GM18519 (cell line): ENCODE measurements at regions not wholly inside any gene's neighbourhood (a gene's known extent, or its start where the extent isn't known, plus 50 kb on each side); places are given as distances from the start of the nearest gene placed in this dataset.

Experiments used
- ATAC-seq: cut with Tn5 transposase; IDR thresholded peaks from one replicate; pipeline ENCODE4 v1.9.1; 2021; ENCODE audit warnings: mild to moderate bottlenecking, moderate library complexity; ENCODE audit not compliant: unreplicated experiment, low FRiP score

DNA sequence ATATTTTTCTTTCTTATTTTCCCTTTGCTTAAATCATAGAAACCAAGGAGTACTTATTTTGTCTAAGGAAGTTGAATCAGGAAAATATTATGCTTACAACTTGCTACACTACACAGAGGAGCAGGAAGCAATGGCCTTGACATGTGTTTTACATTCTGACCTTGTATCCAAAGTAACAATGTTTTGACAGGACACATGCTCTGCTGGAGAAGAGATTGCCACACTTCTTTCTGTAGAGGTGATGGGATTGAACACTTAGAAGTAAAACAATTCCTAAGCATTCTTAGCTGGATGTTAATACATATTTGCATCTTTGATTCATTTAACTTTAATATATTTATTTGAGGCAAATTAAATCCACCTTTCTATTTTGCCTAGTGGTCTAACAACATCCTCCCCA lies 929.1 kb downstream of the DSC3 start:
- ATAC-seq, result no peak

- no peak for ATAC-seq
Measured at GRCh38 chr18:30106356-30106755, 936.2 kb downstream of the DSC3 start.

- ATAC-seq, result no peak
Measured at GRCh38 chr18:30103881-30104280, 938.7 kb downstream of the DSC3 start.

DNA sequence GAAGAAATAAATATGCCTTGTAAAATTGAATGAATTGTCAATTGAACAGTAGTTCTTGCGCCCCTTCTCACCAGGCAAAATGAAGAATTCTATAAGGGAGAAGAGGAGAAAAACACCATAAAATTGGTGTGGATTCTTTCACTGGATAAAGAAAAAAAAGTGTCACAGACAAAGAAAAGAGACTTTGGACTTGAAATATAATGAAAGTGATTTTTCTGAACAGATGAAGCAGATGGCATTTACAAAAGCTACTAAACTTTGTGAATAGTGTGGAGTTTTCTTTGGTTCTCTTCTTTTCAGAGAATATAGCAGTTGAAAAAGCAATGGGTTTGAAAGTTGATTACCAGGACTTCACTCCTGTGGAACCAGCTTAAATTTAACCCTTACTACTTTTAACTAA lies 945.7 kb downstream of the DSC3 start:
- ATAC-seq, result no peak

DNA sequence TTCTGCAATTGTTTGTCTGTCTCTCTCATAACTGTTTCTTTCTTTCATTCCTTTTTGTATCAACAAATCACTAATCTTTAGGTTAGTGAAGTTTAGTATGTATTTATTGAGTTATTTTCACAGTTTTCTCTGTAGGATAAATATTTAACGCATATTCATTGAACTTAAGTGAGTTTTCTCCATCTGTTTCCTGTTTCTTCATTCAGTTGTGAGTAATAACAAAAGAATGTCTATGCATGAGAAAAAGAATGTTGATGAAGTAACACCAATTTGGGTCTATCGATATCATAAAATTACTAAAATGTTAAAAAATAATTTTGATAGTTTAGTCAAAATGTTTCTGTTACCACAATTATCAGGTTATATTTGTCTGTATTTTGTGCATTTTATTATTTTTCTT lies 948.0 kb downstream of the DSC3 start:
- no peak for ATAC-seq

GRCh38 chr18:30093376-30093775 lies 949.2 kb downstream of the DSC3 start:
- no peak for ATAC-seq

DNA sequence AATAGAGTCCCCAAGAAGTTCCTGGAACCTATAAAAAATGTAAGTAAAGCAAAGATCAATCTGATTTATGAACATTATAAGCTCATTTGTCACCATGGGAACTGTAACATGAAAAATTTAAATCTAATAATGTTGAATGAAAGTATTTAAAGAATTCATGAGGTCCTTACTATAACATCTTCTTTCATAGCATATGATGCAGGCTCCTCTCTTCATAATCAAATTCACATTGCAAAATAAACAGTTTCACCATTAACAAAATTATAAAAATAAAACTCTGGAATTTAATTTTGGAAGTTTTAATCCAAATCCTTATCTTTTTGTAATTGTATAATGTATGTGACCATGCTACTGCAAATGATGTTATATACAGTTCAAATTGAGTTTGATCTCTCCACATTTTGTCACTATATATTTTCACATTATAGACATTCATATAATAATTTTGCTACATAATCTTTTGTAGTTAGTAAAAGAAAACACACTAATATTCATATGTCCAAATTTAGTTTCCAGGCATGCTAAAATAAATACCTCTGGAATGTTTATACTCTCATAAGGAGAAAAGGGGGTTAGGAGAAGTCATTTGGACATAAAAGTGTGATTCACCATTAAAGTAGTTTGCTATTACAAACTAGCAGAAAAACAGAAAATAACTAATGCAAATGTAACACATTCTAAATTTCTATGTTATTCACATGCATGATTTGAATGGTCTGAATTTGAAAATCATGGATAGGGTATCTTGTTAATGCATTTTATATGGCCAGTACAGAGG lies 954.1 kb downstream of the DSC3 start:
- no peak for ATAC-seq

GRCh38 chr18:30086351-30086750 lies 956.2 kb downstream of the DSC3 start:
- no peak for ATAC-seq

- ATAC-seq, result no peak
Measured at GRCh38 chr18:30081122-30081521, 961.4 kb downstream of the DSC3 start.

DNA sequence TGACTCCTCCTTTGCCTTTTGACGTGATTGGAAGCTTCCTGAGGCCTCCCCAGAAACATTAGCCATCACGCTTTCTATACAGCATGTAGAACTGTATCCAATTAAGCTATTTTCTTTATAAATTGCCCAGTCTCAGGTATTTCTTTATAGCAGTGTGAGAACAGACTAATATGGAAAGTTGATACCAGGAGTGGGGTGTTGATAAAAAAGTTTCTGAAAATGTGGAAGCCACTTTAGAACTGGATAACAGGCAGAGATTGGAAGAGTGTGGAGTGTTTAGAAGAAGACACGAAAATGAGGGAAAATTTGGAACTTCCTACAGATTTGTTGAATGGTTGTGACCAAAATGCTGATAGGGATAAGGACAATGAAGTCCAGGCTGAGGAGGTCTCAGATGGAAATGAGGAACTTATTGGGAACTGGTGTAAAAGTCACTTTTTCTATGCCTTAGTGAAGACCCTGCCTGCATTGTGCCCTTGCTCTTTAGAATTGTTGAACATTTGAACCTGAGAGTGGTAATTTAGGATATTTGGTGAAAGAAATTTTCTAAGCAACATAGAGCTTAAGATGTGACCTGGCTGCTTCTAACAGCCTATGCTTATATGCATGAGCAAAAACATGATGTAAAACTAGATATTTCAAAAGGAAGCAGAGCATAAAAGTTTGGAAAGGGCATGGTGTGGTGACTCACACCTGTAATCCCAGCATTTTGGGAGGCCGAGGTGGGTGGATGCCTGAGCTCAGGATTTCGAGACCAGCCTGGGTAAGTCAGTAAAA lies 969.7 kb downstream of the DSC3 start:
- ATAC-seq, result no peak

- no peak for ATAC-seq
Measured at GRCh38 chr18:30066288-30066687, 976.3 kb downstream of the DSC3 start.

DNA sequence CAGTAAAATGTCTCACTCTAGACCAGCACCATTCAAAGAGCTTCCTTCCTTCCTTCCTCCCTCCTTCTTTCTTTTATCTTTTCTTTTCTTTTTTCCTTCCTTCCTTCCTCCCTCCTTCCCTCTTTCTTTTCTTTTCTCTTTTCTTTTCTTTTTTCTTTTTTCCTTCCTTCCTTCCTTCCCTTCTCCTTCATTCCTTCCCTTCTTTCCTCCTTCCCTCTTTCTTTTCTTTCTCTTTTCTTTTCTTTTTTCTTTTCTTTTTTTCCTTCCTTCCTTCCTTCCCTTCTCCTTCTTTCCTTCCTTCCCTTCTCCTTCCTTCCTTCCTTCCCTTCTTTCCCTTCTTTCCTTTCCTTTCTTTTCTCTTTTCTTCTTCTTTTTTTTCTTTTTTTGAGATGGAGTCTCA lies 985.1 kb downstream of the DSC3 start:
- no peak for ATAC-seq

- no peak for ATAC-seq
Measured at GRCh38 chr18:30056528-30056927, 986.0 kb downstream of the DSC3 start.

- no peak for ATAC-seq
Measured at GRCh38 chr18:30044496-30044895, 998.0 kb downstream of the DSC3 start.

- ATAC-seq, result no peak
Measured at GRCh38 chr18:30039201-30039600, 1003.3 kb downstream of the DSC3 start.

GRCh38 chr18:30034818-30035217 lies 1007.7 kb downstream of the DSC3 start:
- no peak for ATAC-seq

DNA sequence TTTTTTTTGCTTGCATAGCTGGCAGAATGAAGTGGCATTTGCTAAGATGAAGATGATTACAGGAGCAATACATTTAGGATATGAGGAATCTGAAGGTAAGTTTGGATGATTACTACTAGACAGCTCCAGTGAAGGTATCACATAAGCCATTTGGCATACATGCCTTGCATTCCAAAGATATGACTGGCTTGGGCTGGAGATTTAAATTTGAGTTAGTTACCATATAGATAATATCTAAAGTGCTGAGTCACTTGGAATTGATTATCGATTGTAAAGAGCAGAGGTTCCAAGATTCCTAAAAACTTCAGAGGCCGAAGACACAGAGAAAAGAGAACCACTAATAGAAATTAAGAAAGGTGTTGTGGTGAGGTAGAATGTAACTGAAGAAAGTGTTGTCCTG lies 1026.4 kb downstream of the DSC3 start:
- no peak for ATAC-seq

- ATAC-seq, result no peak
Measured at GRCh38 chr18:30004965-30005364, 1037.6 kb downstream of the DSC3 start.

- ATAC-seq, result no peak
Measured at GRCh38 chr18:29982218-29982617, 1060.3 kb downstream of the DSC3 start.

DNA sequence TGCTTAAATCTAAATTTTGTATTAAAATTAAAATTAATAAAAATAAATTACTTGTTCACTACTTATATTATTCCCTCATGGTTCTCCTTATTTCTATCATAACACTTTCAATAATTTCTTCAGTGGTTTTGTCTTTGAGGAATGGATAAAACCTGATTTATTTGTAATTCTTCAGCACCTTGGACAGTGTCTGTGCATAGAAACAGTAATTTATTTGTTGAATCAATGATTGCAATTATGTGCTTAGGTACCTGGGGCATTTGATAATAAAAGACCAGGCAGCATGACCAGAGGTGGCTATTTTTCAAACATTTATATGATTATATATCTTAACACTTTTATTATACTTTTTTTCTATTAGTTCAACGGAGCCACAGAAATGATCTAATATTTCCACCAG lies 1062.7 kb downstream of the DSC3 start:
- no peak for ATAC-seq

- ATAC-seq, result no peak
Measured at GRCh38 chr18:29969876-29970275, 1072.7 kb downstream of the DSC3 start.

- no peak for ATAC-seq
Measured at GRCh38 chr18:29962579-29962978, 1080.0 kb downstream of the DSC3 start.
